ENCODE measurements at regions not wholly inside any gene's neighbourhood (a gene's known extent, or its start where the extent isn't known, plus 50 kb on each side); places are given as distances from the start of the nearest gene placed in this dataset.

GRCh38 chr4:141569141-141569540, 67.2 kb upstream of the IL15 start:
- H3K27ac ChIP-seq: no peak overlapping the region
- H3K9me3 ChIP-seq: no peaks in the 10 kb centered on the region
- H3K36me3 ChIP-seq: no peaks in the 10 kb centered on the region
- WGBS, 2 donors: 84 to 90% methylated on average over 2 of the region's 2 CpGs
- DNase-seq: no peak
- TF ChIP-seq POLR2AphosphoS5 (IDR thresholded peaks at IDR 0.05) (no peak), POLR2A (IDR thresholded peaks at IDR 0.05) (no peak), EP300 (IDR thresholded peaks at IDR 0.05) (no peak), CTCF (IDR thresholded peaks at IDR 0.05) (no peak)
- H3K27me3 ChIP-seq: no peaks in the 10 kb centered on the region
- intact Hi-C loops (cut with DNase I): no loop called here
- H3K4me3 ChIP-seq: no peak overlapping the region
- no peaks in the 10 kb centered on the region for H3K4me1 ChIP-seq

- no peak overlapping the region for H3K4me3 ChIP-seq
- H3K9me3 ChIP-seq: no peaks in the 10 kb centered on the region
- no peaks in the 10 kb centered on the region for H3K27me3 ChIP-seq
- intact Hi-C loops (cut with DNase I): no loop called here
- TF ChIP-seq POLR2A (IDR thresholded peaks at IDR 0.05): no peak
- no peak for TF ChIP-seq CTCF (IDR thresholded peaks at IDR 0.05)
- TF ChIP-seq POLR2AphosphoS5 (IDR thresholded peaks at IDR 0.05): no peak
- TF ChIP-seq EP300 (IDR thresholded peaks at IDR 0.05): no peak
- H3K36me3 ChIP-seq: no peaks in the 10 kb centered on the region
- DNase-seq: no peak
- no peak overlapping the region for H3K27ac ChIP-seq
- H3K4me1 ChIP-seq: no peaks in the 10 kb centered on the region
These were observed 66.1 kb upstream of the IL15 start for GRCh38 chr4:141570290-141570689.

- no peak overlapping the region for H3K27ac ChIP-seq
- 89 to 90% methylated on average over 2 of the region's 2 CpGs for WGBS, 2 donors
- no peaks in the 10 kb centered on the region for H3K27me3 ChIP-seq
- no peaks in the 10 kb centered on the region for H3K4me1 ChIP-seq
- no peaks in the 10 kb centered on the region for H3K9me3 ChIP-seq
- no peaks in the 10 kb centered on the region for H3K36me3 ChIP-seq
- no peak for TF ChIP-seq EP300 (IDR thresholded peaks at IDR 0.05)
- TF ChIP-seq CTCF (IDR thresholded peaks at IDR 0.05): no peak
- no peak for TF ChIP-seq POLR2AphosphoS5 (IDR thresholded peaks at IDR 0.05)
- TF ChIP-seq POLR2A (IDR thresholded peaks at IDR 0.05): no peak
- DNase-seq: no peak
- H3K4me3 ChIP-seq: no peak overlapping the region
- intact Hi-C loops (cut with DNase I): no loop called here
These were observed 65.0 kb upstream of the IL15 start for GRCh38 chr4:141571362-141571761.

GRCh38 chr4:141571793-141572192, 64.6 kb upstream of the IL15 start:
- TF ChIP-seq POLR2AphosphoS5 (IDR thresholded peaks at IDR 0.05) (no peak), EP300 (IDR thresholded peaks at IDR 0.05) (no peak), CTCF (IDR thresholded peaks at IDR 0.05) (no peak), POLR2A (IDR thresholded peaks at IDR 0.05) (no peak)
- no peak for DNase-seq
- Histone ChIP-seq H3K4me3 (no peak overlapping the region), H3K27me3 (no peaks in the 10 kb centered on the region), H3K4me1 (no peaks in the 10 kb centered on the region), H3K36me3 (no peaks in the 10 kb centered on the region), H3K9me3 (no peaks in the 10 kb centered on the region), H3K27ac (no peak overlapping the region)
- WGBS, 2 donors: 92 to 96% methylated on average over 6 of the region's 6 CpGs
- intact Hi-C loops (cut with DNase I): no loop called here

- Histone ChIP-seq H3K4me1 (no peaks in the 10 kb centered on the region), H3K4me3 (no peak overlapping the region), H3K36me3 (no peaks in the 10 kb centered on the region), H3K27ac (no peak overlapping the region), H3K27me3 (no peaks in the 10 kb centered on the region), H3K9me3 (no peaks in the 10 kb centered on the region)
- DNase-seq: no peak
- intact Hi-C loops (cut with DNase I): no loop called here
- TF ChIP-seq CTCF (IDR thresholded peaks at IDR 0.05) (no peak), POLR2A (IDR thresholded peaks at IDR 0.05) (no peak), EP300 (IDR thresholded peaks at IDR 0.05) (no peak), POLR2AphosphoS5 (IDR thresholded peaks at IDR 0.05) (no peak)
These were observed 62.7 kb upstream of the IL15 start for GRCh38 chr4:141573678-141574077.
